GM04504 (cell line): ENCODE measurements at regions not wholly inside any gene's neighbourhood (a gene's known extent, or its start where the extent isn't known, plus 50 kb on each side); places are given as distances from the start of the nearest gene placed in this dataset.
A peak's percentile ranks its signal among the peaks of the same experiment; 100 is the strongest.

ENCODE experiments used
- DNase-seq: peaks from one replicate; pipeline ENCODE4 v3.0.0-alpha.2; 2012; ENCODE audit warnings: low read depth

DNA sequence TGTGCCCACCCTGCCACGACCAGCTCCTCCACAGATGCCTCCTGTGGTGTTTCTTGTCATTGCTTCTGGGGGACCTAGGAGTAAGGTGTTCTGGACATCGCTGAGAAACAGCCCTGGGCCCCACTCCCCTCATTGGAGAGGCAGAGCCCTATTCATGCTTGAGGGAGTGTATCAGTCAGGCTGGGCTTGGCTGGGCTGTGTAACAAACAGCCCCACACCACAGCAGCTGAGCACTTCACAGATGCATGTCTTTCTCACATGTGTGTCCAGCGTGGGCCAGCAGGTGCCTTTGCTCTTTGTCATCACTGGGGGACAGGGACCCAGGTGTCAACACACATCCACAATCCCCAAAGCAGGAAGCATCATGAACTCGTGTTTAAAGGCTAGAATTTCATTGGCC lies 65.1 kb upstream of the FBRSL1 start:
- DNase-seq, result no peak

DNA sequence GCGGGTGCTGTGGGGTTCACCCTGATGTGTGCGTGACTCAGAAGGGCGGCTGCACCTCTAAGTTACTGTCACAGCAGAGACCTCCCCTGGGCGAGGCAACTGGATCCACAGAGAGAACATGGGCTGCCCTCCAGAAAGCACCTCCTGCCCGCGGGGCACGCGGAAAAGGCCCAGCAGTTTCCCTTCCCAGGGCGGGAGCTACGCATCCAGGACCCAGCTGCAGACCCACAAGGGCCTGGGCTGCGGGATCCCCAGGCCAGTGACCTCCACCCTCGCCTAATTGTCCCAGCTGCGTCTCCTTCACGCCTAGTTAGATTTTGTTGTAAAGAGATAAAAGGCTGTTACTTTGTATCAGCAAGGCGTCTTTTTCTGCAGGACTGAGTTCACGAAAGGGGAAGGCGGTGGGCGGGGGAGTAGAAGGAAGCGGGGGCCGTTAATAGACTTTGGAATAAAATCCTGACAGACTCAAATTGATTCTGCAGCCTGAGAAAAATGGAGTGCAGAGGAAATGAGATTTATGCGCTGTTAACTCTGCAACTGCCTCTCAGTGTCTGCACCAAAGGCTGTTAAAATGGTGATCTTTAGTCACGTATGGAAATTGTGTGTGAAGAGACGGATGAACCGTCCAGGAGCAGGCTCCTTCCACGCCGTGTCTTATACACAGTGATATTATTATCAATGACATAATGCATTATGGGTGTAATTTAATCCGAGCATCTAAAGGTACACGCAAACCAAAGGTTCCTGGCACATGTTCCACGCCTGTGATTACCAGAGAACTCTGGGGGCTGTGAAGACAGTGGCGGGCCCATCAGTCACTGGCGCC lies 65.9 kb upstream of the FBRSL1 start:
- no peak for DNase-seq

DNA sequence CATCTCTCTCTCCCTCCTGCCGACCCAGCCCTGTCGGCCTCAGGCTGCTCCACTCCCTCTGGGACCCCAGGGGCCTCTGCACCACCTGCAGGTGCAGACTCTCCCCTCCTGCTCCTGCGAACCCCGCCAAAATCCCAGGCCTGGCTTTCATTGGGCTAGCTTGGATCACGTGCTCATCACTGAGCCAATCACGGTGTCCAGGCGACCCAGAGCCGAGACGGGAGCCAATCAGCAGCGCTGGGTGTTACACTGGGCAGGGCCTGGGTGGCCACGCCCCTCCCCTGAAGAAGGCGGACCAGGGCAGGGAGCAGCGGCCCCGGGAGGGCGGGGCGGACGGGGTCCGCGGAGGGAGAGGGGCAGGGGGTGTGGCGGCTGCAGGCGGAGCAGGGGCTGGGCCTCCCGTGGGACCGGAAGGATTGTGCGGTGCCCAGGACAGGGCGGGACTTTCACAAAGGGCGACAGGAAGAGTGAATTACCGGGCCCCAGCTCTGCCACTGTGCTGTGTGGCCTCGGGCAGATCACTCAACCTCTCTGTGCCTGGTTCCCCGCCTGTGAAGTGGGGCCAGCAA lies 66.6 kb upstream of the FBRSL1 start:
- DNase-seq, result no peak

DNA sequence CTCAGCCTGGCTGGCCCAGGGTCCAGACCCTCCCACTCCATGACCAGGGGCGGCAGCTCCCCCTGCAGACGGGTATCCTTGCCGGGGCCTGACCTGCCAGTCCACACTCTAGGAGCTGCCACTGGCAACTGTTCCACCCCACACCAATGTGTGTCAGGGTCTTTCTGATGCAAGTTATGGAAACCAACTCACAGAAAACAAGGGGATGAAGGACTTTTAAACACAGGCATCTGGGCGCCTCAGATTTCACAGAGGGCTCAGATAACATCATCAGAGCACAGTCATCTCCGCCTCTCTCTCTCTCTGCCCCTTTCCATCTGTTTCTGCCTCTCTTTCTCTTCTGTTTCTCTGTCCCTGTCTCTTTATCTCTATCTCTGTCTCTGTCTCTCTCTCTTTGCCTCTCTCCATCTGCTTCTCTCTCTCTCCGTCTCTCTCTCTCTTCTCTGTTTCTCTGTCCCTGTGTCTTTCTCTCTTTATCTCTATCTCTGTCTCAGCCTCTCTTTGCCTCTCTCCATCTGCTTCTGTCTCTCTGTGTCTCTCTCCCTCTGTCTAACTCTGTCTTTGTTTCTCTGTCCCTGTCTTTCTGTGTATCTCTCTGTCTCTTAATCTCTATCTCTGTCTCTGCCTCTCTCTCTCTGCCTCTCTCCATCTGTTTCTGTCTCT lies 67.4 kb upstream of the FBRSL1 start:
- DNase-seq, result no peak

DNA sequence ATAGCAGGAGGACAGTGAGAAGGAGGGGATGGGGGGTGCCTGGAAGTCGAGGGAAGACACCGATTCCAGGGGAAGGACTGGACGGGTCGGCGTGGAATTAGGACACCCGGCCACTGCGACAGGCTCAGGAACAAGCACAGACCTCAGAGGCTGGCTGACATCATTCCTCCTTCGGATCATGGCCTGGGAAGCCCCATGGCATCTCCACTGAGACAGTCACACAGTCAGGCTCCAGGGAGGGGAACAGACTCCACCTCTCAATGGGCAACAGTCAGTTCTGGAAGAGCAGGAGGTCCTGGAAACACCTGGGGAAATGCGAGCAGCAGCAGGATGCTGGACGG lies 67.9 kb upstream of the FBRSL1 start:
- DNase-seq, result no peak

DNA sequence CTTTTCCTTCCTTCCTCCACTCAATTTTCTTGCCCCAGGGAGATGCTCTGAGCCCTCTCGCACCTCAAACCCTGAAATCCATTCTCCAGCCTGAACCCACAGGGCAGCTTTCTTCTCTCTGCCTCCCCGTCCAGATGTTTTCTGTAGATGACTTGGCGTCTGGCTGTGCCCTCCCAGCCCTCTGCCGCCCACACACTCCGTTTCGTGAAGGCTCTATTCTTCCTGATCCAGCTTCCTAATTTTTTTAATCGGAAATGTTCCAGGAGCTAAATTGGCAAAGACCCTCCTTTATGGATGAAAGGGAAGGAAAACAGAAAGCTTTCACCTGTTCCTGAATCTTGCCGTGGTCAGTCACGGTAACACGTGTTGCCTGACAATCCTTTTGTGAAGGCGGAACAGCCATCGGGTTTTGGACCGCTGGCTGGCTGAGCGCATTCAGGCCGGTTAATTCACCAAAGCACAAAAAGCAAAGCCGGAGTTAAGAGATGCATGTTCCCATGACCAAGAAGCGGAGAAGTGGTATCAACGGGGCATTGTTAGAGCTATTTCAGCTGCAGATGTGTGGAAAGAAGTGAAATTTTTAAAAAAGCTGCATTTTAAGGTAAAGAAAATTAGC lies 70.2 kb upstream of the FBRSL1 start:
- DNase-seq, result no peak

DNA sequence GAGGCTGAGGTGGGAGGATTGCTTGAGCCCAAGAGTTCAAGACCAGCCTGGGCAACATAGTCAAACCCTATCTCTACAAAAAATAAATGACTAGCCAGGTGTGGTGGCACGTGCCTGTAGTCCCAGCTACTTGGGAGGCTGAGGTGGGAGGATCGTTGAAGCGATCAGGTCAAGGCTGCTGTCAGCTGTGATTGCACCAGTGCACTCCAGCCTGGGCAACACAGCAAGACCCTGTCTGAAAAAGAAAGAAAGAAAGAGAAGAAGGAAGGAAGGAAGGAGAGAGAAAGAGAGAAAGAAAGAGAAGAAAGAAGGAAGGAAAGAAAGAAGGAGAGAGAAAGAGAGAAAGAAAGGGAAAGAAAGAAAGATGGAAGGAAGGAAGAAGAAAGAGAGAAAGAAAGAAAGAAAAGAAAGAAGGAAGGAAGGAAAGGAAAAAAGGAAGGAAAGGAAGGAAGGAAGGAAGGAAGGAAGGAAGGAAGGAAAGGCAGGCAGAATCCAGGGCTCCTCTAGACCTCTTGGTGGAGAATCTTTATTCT lies 71.5 kb upstream of the FBRSL1 start:
- DNase-seq, result no peak

DNA sequence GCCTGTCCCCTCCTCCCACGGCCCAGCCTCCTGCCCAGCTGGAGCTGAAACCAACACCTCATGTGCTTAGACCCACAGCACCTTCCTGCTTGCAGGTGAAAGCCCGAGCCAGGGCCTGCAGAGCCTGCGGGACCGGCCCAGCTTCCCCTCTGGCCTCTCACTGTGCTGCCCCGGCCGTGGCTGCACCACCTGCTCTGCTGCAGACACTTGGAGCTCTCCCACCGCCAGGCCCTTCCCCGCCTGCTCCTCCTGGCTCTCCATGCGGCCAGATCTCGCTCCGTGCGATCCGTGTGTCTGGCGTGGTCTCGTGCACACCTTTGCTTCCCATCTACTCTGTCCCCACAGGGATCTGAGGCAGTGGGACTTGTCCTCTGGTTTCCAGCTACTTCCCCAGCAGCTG lies 72.2 kb upstream of the FBRSL1 start:
- DNase-seq, result no peak

DNA sequence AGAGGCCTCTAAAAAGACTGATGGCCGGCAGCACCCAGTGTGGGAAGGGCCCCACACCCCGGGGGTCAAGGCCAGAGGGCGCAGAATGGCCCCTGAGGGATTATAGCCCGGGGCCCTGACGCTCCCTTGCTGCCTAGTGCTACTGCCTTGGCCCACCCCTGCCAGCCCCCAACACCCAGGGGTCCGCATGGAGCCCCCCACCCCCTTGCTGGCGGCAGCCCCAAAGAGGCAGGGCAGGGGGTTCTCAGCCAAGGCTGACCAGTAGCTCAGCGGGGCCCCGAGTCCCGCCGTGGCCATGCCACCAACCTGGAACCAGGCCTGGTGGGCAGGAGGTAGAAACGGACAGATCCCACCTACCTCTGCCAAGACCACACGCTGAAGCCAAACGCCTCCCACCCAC lies 73.1 kb upstream of the FBRSL1 start:
- DNase-seq, result no peak

DNA sequence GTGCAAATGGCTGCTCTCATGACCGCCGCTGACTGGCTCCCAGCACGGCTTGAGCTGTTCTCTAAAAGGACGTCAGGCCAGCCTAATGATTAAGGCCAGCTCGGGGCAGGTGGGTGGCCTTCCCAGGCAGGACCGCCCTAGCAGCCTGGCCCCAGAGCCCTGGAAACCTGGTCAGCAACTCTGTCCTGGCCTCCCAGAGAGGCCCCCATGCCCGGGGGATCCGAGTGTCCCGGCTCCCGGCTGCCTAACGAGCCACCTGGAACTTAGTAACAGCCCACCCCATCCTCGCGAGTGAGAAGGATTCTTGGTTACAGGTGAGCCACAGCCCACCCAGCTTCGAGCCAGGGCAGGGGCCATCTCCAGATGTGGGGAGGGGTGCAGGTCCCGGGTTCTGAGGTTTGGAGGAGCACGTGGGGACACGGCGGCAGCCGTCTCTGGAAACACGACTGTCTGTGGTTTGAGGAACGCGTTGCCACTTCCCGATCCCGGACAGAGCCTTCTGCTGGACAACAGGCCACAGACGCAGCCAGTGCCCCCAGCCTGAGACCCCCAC lies 73.8 kb upstream of the FBRSL1 start:
- DNase-seq, result no peak

DNA sequence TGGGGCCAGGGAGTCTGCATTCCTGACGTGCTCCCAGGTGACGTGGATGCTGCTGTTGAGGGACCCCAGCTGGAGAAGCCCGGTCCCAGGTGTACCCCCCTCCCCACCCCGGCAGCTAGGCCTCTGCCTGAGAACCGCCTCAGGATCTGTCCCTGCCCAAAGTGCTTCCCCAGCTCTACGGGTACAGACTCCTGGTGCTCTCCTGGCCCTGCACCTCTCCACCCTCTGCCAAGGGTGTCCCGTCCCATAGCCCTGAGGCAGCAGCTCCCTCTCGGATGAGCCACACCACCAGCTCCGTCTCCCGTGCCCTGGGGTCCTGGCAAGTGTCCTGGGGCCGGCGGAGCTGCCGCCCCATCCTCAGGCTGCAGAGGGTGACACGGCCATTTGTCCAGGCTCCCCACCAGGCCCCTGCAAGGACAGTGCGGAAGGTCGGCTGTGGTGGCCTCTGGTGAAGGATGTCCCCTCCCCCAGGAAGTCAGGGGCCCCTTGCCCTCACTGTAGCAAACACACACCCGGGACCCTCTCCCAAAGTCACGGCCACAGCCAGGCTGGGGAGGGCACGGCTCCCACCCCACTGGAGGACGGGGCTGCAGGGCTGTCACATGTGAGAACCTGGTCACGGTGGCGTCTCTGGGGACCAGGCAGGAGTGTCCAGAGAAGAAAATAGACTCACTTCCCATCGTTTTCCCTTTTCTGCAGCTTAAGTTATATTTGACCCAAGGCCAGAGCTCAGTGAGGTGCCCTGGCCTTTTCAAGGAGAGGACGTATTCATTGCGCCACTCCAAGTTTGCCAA lies 74.4 kb upstream of the FBRSL1 start:
- DNase-seq, result no peak

DNA sequence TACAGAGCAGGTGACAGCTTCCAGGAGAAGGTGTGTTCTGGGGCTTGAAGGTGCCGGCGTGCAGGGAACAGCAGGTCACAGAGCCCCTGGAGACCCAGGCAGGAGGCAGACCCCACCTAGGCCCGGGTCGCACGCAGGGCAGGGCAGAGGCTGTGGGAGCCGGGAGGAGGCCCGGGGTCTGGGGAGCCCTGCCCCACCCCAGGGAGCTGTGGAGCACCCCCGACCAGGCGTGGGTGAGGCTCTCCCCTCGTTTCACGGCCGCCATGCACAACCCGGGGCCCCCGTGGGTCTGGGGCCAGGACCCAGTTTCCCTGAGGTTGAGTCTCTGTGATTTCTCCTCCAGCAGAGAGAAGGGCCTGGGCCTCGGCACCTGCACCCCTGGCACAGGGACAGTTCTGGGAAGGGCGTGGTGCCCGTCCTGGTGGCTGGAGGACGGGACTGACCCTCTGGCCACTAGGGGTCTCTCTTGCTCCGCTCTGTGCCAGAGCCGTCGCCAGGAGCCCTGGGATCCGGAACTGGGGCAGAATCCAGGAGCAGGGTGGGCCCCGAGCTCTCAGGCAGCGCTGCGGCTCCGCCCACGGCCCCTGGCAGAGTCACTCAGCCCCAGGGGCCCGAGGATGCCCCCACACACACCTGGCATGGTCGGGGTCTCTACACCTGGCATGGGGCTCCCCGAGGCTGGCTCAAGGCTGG lies 75.2 kb upstream of the FBRSL1 start:
- peak; percentile 45 for DNase-seq

DNA sequence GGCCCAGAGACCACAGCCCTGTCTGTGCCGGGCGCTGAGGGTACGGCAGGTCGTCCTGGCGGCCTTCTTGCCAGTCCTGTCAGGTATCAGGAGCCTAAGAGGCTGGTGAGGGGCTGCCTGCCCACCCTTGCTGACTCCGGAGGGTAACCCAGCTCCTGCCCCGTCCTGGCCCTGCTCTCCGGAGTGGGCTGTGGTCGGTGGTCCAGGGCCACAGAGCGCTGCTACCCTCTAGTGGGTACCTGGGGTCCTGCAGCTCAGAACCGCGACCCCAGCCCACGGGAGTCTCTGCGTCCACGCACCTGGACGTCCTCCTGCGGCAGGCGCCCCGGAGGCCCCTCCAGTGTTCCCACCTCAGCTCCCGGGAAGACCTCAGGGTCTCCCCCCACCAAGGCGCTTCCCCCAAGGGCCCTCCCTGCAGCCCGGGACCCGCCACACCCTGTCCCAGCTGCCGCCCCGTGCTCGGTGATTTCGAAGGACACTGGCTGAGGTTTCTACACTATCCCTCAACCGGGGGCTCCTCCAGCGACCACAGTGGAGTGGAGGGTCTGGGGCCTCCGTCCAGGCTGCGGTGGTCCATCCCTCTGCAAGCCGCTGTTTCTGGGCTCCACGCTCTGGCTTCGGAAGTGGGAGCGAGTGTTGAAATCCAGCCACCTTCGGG lies 75.9 kb upstream of the FBRSL1 start:
- no peak for DNase-seq

DNA sequence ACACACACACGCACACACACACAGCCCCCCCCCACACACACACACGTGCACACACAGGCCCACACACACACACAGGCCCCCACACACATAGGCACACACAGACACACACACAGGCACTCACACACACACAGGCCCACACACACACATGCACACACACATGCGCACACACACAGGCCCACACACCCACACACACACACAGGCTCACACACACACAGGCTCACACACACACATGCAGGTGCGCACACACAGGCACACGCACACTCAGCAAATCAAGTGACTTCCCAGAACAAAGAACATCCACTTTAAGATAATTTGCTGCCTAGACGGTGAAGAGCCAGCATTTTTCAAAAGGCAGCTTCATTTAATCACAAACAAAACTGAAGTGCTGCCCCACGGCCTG lies 78.5 kb upstream of the FBRSL1 start:
- no peak for DNase-seq

DNA sequence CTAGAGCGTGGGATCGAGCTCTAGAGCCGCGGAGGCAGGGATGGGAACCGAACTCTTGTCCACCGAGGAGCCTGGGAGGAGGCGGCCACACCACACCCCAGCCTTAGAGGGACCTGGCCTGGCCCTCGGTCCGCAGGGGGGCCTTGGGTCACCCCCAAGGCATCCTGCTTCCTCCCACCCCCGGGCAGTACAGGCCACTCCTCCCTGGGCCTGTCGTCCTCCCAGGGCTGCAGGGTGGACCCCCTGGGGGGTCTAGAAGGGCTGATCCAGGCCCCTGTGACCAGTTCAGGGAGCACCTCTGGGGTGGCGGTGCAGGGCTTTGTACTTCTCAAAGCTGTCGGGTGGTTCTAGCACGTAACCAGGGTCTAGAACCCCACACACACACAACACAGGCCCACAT lies 79.1 kb upstream of the FBRSL1 start:
- DNase-seq, result no peak

DNA sequence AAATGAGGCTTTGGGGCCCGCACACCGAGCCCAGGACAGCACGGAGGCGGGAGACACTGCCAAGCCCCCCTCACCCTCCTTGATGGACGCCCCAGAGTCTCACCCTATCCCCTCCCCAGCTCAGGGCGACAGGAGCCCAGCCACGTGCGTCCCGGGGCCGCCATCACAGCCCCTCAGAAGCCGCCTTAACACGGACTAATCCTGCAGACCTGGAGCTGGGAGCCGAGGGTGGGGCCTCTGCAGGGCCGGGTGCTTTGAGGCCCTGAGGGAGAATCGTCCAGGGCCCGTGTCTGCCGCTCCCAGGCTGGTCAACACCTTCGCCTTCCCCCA lies 79.7 kb upstream of the FBRSL1 start:
- DNase-seq, result no peak

DNA sequence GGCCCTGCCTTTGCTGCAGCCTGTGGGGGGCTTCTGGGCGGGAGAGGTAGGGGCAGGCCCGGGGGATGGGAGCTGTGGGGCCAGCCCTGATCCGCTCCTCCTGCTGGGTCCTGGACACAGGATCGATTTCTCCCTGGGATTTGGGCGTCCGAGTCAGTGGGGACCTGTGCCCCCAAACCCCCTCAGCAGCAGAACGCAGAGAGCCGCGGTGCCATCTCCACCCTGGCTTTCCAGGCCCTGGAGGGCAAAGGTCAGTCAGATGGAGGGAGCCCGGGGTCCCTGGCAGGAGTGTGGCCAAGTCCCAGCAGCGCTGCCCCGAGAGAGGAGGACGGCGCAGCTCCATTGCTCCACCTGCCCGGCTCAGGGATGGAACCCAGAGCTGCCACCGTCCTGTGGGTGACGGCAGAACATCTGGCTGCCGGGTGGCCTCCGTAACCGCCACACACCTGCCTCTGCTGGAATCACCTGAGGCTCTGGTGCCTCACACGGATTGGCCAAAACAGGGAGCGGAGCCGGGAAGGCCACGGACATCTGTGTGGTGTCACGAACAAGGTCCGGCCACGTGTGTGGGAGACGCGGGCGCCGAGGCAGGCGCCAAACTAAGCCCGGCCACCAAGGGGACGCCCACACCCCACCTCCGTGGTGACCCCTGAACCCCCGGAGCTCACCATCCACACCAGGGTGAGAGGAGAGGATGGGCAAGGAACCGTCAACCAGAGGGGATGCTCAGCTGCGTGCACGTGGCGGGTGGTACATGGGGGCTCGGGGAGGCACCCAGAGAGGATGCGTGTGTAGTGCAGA lies 80.3 kb upstream of the FBRSL1 start:
- no peak for DNase-seq

DNA sequence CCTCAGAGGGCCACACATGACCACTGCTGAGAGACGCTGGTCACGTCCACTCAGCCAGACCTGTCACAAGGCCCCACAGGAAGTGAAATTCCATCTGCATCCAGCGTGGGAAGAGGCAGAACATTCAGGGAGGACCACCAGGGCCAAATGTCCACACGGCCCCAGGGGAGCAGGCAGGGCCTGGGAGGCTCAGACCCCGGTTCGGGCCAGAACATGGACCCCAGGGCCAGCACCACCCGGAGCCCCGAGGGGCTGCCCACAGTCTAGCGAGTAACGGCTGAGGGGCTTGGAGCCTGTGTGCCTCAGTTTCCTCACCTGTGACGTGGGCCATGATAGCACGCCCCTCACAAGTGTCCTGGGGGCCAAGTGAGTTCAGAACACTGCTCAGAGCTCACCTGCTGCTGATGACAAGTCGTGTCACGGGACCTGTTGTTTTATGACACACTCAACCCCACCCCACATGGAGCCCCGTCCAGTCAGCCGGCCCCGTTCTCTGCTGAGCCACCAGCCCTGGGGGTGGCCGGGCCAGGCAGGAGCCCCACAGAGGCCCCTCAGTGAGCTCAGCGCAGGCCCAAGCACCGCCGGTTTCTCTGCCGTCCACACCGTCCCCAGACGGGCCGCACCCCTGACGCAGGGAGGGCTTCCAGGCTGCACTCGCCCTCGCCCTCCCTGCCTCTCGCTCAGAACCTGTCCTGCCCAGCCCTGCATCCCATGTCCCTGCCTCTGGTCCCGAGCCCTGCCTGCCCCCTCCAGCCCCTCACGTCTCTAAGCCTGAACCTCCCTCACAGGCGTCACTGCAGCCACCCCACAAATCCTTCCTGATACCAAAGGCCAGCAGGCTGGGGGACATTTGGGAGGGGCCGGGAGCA lies 79.5 kb upstream of the GALNT9 start:
- DNase-seq, result no peak

DNA sequence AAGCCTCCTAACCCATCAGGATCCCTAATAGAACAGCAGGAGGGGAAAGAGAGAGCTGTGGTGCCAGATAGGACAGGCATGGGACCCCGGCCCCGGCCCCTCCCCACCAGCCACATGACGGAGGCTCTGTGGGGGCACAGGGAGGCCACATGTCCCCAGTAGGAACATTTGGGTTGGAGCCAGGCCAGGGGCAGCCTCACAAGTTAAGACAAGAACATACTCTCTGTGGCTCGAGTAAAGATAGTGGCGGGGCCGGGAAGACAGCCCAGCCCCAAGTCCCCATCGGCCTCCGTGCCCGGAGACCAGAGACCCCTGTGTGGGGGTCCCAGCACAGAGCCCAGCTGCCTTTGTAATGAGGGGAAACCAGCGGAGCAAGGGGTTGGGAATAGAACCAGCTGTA lies 78.6 kb upstream of the GALNT9 start:
- DNase-seq, result no peak
